Left ventricle myocardium inferior (tissue), 1 donor: ENCODE measurements at regions not wholly inside any gene's neighbourhood (a gene's known extent, or its start where the extent isn't known, plus 50 kb on each side); places are given as distances from the start of the nearest gene placed in this dataset.

Experiments
- DNase-seq: peaks from one replicate; pipeline ENCODE4 v3.0.0-alpha.2; 2020
- H3K27ac ChIP-seq: fragments of 200-600 bp; replicated peaks from 2 replicates; pipeline ENCODE4 v1.8.0; 2021
- H3K27me3 ChIP-seq: fragments of 200-600 bp; 2 replicates; pipeline ENCODE4 v1.8.0; 2021; ENCODE audit warnings: low read depth
- H3K36me3 ChIP-seq: fragments of 200-600 bp; 2 replicates; pipeline ENCODE4 v1.8.0; 2021
- H3K4me1 ChIP-seq: fragments of 200-600 bp; 2 replicates; pipeline ENCODE4 v1.8.0; 2021
- H3K4me3 ChIP-seq: fragments of 200-600 bp; 2 replicates; pipeline ENCODE4 v1.8.0; 2021; ENCODE audit warnings: mild to moderate bottlenecking, moderate library complexity
- H3K9me3 ChIP-seq: fragments of 200-600 bp; replicated peaks from 2 replicates; pipeline ENCODE4 v1.8.0; 2021
- intact Hi-C: fragments of 100-400 bp; cut with micrococcal nuclease; formaldehyde crosslinking; loops from one replicate; pipeline ENCODE4 v1.11.0; 2022
- TF ChIP-seq, protein P1 (sequence below): fragments of 200-600 bp; IDR thresholded peaks from 2 replicates; pipeline ENCODE4 v1.8.0; 2021; ENCODE audit warnings: antibody characterized with exemption, mild to moderate bottlenecking, borderline replicate concordance
- donor health status: DM: no; HTN: yes; CAD: no; lungs with severe emphysema.

DNA sequence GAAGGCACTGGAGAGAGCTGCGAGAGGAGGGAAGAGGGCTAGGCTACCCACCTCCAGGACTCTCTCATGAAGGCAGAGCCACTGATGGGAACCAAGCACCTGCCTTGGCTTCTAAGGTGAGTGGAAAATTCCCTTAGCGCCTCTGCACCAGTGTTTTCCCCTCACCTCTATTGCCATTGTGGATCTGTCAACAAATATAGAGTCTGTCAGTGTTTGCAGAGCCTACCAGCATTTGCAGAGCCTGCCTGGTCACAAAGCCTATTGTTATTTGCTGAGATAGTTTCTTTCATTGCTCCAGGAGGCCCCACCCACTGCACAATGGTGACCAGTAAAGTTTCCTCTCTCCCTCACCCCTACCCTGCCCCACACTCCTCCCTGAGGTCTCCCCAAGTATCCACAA is 141.9 kb downstream of the MRPL14 start:
- intact Hi-C loops: no loop called here
- H3K27me3 ChIP-seq: no peaks in the 10 kb centered on the region
- H3K4me3 ChIP-seq: no peak overlapping the region
- no peak for DNase-seq
- TF ChIP-seq, protein P1, sequence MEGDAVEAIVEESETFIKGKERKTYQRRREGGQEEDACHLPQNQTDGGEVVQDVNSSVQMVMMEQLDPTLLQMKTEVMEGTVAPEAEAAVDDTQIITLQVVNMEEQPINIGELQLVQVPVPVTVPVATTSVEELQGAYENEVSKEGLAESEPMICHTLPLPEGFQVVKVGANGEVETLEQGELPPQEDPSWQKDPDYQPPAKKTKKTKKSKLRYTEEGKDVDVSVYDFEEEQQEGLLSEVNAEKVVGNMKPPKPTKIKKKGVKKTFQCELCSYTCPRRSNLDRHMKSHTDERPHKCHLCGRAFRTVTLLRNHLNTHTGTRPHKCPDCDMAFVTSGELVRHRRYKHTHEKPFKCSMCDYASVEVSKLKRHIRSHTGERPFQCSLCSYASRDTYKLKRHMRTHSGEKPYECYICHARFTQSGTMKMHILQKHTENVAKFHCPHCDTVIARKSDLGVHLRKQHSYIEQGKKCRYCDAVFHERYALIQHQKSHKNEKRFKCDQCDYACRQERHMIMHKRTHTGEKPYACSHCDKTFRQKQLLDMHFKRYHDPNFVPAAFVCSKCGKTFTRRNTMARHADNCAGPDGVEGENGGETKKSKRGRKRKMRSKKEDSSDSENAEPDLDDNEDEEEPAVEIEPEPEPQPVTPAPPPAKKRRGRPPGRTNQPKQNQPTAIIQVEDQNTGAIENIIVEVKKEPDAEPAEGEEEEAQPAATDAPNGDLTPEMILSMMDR: no peak
- no peaks in the 10 kb centered on the region for H3K9me3 ChIP-seq
- no peaks in the 10 kb centered on the region for H3K36me3 ChIP-seq
- H3K27ac ChIP-seq: no peak overlapping the region
- H3K4me1 ChIP-seq: peaks cover 42% of the 10 kb centered on the region

DNA sequence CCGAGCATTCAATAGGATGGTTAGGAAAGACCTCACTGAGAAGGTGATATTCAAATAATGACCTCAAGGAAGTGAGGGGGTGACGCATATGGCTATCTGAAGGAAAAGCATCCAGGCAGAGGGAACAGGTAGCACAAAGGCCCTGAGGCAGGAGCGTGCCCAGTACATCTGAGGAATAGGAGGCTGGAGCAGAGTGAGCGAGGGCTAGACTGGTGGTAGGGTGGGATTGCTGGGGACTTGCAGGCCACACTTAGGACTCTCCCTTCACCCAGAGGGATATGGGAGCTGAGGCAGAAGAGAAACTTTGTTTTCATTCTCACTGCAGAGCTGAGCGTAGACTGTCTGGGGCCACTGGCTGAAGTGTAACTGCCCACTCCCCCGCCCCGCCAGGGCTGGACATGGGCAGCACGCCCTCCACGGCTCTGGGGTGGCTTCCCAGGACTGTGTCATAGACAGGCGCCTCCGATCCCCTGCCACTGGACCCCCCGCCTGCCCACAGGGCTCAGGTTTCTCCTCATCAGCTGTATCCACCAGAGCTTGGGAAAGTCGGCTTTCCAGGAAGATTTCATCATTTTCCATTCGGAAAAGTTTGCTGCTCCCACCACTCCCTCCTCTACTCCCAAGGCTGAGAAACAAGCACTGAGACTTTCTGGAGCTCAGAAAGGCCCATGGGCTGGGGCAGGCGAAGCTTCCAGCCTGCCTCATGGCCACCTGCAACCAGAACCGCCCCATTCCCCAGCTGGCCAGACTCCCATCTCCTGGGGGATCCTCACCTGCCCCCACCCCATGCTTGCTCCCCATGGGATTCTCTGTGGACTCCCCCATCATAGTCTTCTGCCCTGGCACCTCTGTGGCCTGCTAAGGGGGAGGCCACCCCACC is 142.6 kb downstream of the MRPL14 start:
- no peak overlapping the region for H3K27ac ChIP-seq
- no peaks in the 10 kb centered on the region for H3K36me3 ChIP-seq
- peaks cover 35% of the 10 kb centered on the region for H3K4me1 ChIP-seq
- no peak for DNase-seq
- intact Hi-C loops: no loop called here
- H3K4me3 ChIP-seq: no peak overlapping the region
- TF ChIP-seq, protein P1: no peak
- no peaks in the 10 kb centered on the region for H3K27me3 ChIP-seq
- H3K9me3 ChIP-seq: no peaks in the 10 kb centered on the region

DNA sequence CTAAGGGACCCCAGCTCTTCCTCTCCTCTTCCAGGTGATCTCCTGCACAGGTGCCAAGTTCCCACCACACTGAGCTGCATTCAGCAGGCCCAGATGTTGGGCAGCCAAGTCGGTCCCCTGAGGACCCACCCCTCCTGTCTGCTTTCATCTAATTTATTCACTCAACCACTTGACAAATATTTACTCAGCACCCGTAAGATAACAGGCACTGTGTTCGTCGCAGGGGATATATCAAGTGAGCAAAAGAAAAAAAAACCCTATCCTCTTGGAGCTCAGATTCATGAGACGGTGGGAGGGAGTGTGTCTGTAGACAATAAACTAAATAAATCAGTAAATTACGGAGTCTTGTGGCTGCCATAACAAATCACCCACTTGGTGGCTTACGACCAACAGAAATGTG is 143.6 kb downstream of the MRPL14 start:
- H3K9me3 ChIP-seq: no peaks in the 10 kb centered on the region
- no peaks in the 10 kb centered on the region for H3K27me3 ChIP-seq
- peak overlapping the region; percentile 42 for H3K27ac ChIP-seq
- no peaks in the 10 kb centered on the region for H3K36me3 ChIP-seq
- no peak for DNase-seq
- no peak overlapping the region for H3K4me3 ChIP-seq
- TF ChIP-seq, protein P1: no peak
- intact Hi-C loops: no loop called here
- H3K4me1 ChIP-seq: peaks cover 30% of the 10 kb centered on the region

DNA sequence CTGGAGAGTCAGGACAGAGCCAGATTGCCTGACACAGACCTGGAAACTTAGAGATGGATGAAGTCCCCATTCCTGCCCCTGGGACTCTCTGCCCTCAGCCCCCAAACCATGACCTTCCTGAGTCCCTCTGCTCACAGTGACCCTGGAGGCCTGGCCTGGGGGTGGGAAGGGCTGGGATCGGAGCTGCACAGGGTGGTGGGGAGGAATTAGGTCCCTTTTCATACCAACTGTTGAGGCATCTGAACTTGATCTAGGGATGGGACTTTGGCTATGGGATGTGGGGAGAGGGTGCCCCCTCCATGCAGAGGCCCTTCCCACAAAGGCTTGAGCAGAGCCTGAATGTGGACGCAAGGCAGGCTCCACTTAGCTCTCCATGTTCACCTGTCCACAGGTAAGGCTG is 144.1 kb downstream of the MRPL14 start:
- H3K36me3 ChIP-seq: no peaks in the 10 kb centered on the region
- no peaks in the 10 kb centered on the region for H3K27me3 ChIP-seq
- intact Hi-C loops: no loop called here
- TF ChIP-seq, protein P1: no peak
- no peaks in the 10 kb centered on the region for H3K9me3 ChIP-seq
- peaks cover 30% of the 10 kb centered on the region for H3K4me1 ChIP-seq
- H3K4me3 ChIP-seq: no peak overlapping the region
- no peak for DNase-seq
- H3K27ac ChIP-seq: peak overlapping the region; percentile 42

DNA sequence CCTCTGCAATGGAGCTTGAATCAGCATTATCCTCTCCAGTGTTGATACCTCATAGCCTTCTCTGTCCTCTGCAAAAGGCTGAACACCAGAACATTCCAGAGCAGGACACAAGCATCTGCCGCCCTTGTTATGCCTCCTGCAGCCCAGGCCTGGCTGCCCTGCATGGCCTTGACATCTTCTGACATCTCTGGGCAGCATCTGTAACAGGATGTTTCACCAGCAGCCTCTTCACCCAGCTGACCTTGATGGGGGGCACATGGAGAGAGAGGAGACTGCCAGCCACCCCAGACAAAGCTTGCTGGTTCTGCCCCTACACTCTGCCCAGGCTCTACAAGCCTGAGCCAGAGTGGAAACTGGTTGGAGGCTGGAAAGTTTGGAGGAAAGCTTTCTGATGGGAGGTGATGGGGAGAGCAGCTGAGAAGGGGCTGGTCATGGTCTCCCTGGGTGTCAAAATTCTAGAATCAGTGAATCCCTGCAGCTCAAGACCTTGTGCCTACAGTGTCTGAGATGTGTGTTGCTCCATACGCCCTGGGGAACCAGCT is 145.1 kb downstream of the MRPL14 start:
- Histone ChIP-seq H3K4me1 (peaks cover 27% of the 10 kb centered on the region), H3K27ac (peak overlapping the region; percentile 42), H3K36me3 (no peaks in the 10 kb centered on the region), H3K9me3 (no peaks in the 10 kb centered on the region), H3K27me3 (no peaks in the 10 kb centered on the region), H3K4me3 (no peak overlapping the region)
- DNase-seq: no peak
- TF ChIP-seq, protein P1: no peak
- intact Hi-C loops: no loop called here
